Stimulated activated naive B cell treated with anti-CD40 and anti-IgM and Interleukin-4, amounts not matched to agents 10 μg/mL and 1 μg/mL and 100 μg/mL, for 72 hours (primary cell): ENCODE measurements at regions not wholly inside any gene's neighbourhood (a gene's known extent, or its start where the extent isn't known, plus 50 kb on each side); places are given as distances from the start of the nearest gene placed in this dataset.
"Not testable (repeated sequence)": the region's sequence is repeated elsewhere in the genome, so short reads cannot be mapped to it uniquely, and the experiment has no call there.

Experiments
- ATAC-seq, 2 donors: fragments of 150-1000 bp; cut with Tn5 transposase; replicated peaks; 2 replicates each; pipeline ENCODE4 v1.10.0; 2021; ENCODE audit warnings: moderate library complexity in 1 of 2
- DNase-seq: peaks from one replicate; pipeline ENCODE4 v3.0.0; 2021
- H3K27ac Mint-ChIP-seq: one replicate; pipeline ENCODE4 v1.8.0; 2022; ENCODE audit warnings: mild to moderate bottlenecking, mixed read lengths
- H3K27me3 Mint-ChIP-seq, 2 donors: one replicate each; pipeline ENCODE4 v1.8.0; 2022; ENCODE audit warnings: mixed read lengths in 2 of 2
- H3K36me3 Mint-ChIP-seq, 2 donors: one replicate each; pipeline ENCODE4 v1.8.0; 2022; ENCODE audit warnings: mixed read lengths in 2 of 2, mild to moderate bottlenecking in 1 of 2
- H3K4me1 Mint-ChIP-seq, 2 donors: one replicate each; pipeline ENCODE4 v1.8.0; 2022; ENCODE audit warnings: mixed read lengths in 2 of 2, mild to moderate bottlenecking in 1 of 2
- H3K4me3 Mint-ChIP-seq, 2 donors: one replicate each; pipeline ENCODE4 v1.8.0; 2022; ENCODE audit warnings: mild to moderate bottlenecking in 2 of 2, mixed read lengths in 2 of 2, moderate library complexity in 1 of 2
- H3K9me3 Mint-ChIP-seq, 2 donors: one replicate each; pipeline ENCODE4 v1.8.0; 2022; ENCODE audit warnings: mixed read lengths in 2 of 2, mild to moderate bottlenecking in 1 of 2

DNA sequence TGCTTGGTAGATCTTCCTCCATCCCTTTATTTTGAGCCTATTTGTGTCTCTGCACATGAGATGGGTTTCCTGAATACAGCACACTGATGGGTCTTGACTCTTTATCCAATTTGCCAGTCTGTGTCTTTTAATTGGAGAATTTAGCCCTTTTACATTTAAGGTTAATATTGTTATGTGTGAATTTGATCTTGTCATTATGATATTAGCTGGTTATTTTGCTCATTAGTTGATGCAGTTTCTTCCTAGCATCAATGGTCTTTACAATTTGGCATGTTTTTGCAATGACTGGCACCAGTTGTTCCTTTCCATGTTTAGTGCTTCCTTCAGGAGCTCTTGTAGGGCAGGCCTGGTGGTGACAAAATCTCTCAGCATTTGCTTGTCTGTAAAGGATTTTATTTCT is 72.4 kb downstream of the HNRNPD start:
- H3K27me3 Mint-ChIP-seq, H3K36me3 Mint-ChIP-seq, H3K27ac Mint-ChIP-seq, H3K4me3 Mint-ChIP-seq, H3K9me3 Mint-ChIP-seq, ATAC-seq, DNase-seq, H3K4me1 Mint-ChIP-seq: not testable (repeated sequence)

DNA sequence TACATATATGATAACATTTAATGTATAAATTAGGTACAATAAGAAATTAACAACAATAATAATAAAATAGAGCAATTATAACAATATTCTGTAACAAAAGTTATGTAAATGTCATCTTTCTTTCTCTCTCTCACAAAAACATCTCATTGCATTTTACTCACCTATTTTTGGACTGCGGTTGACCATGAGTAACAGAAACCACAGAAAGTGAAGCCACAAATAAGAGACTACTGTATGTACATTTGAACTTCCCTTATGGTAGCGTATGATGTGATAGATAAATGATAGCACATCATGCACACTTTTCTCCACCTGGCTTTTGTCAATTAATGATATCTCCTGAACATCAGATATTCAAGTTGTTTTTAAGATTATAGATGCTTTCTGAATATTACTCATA is 80.5 kb downstream of the HNRNPD start:
- Mint-ChIP-seq H3K27ac (no peak overlapping the region), H3K4me3 (no peak overlapping the region), H3K27me3 (no peaks in the 10 kb centered on the region), H3K4me1 (peaks cover 8 to 30% of the 10 kb centered on the region in 2 donors), H3K36me3 (no peaks in the 10 kb centered on the region), H3K9me3 (no peaks in the 10 kb centered on the region)
- ATAC-seq, result peak; percentile 100
- no peak for DNase-seq

DNA sequence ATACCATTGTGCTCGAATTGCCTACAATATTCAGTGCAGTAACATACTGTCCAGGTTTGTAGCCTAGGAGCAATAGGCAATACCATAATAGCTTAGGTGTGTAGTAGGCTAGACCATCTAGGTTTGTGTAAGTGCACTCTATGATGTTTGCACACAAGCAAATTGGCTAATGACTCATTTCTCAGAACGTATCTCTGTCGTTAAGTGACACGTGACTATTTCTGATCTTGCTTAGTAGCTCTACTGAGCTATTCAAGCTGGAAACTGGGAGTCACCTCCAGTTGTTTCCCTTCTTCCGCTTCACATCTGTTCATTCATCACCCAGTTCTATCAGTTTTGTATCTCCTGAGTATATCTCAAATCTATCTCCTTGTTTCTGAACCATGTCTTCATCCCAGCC is 86.1 kb downstream of the HNRNPD start:
- DNase-seq (no peak), ATAC-seq (no peak)
- no peak overlapping the region for H3K4me3 Mint-ChIP-seq
- peaks cover 23 to 39% of the 10 kb centered on the region in 2 donors for H3K4me1 Mint-ChIP-seq
- no peaks in the 10 kb centered on the region for H3K36me3 Mint-ChIP-seq
- no peak overlapping the region for H3K27ac Mint-ChIP-seq
- no peaks in the 10 kb centered on the region for H3K27me3 Mint-ChIP-seq
- H3K9me3 Mint-ChIP-seq, result no peaks in the 10 kb centered on the region

DNA sequence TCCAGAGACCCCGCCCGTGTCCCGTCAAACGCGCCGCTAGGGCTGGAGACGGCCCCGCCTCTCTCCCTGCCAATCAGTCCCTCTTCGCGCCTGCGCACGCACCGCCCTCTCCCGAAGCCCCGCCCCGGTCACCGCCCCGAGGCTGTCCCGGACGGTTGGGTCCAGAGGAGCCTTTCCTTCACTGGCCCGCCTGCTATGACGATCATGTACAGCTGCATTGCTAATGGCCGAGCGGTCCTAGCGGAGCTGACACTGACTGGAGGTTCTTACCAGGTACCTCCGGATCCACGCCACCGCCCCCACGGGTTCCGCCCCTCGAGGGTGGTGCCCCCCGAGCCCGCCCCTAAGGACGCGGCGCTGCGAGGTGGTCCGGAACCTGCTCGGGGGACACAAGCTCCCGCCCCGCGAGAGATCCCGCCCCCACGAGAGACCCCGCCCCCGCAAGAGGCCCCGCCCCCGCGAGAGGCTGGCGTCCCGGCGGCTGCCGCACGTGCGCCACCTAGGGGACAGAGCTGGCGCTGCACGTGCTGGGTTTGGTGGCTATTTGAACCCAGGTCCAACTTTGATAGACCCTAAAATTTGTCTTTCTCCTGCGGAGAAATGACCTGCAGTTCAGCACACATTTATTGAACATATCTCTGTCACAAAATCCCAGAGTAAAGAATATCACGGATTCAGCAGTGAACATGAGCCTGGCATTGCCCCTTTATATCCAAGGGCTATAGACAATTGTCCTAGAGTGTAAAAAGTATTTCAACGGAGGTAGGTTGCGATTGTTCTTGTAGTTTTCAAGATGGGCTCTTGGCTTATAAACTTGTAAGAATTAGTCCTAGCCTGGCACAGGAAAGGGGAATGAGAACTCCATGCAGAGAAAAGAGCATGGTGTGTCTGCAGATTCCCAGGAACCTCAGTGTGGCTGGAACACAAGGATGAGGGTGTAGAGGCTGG is 88.7 kb downstream of the HNRNPD start:
- H3K27me3 Mint-ChIP-seq, result no peaks in the 10 kb centered on the region
- peak overlapping the region; percentile 31 for H3K27ac Mint-ChIP-seq
- peaks cover 17 to 21% of the 10 kb centered on the region in 2 donors for H3K4me1 Mint-ChIP-seq
- no peaks in the 10 kb centered on the region for H3K9me3 Mint-ChIP-seq
- H3K36me3 Mint-ChIP-seq, result no peaks in the 10 kb centered on the region
- ATAC-seq (peak; percentile 99 to 100), DNase-seq (peak; percentile 100)
- peak overlapping the region; percentile 69 to 73 for H3K4me3 Mint-ChIP-seq

DNA sequence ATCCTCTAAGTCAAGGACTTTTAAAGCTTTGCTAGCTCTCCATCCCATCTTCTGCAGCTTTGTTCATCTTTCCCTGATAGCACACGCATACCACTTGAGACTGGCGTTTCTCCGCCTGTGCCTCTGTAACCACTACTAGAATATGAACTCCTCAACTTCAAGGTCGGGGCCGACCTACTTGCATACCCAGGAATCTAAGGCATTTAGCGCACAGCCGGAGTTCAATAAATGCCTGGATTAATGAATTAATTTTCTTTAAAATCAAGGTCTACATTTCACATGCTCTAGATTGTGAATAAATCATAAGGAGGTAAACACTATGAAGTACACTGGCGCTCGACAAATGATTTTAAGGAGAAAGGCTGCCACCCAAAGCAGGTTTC is 89.3 kb downstream of the HNRNPD start:
- Mint-ChIP-seq H3K9me3 (no peaks in the 10 kb centered on the region), H3K4me3 (peak overlapping the region; percentile 69 to 73), H3K4me1 (peaks cover 17 to 21% of the 10 kb centered on the region in 2 donors), H3K27me3 (no peaks in the 10 kb centered on the region), H3K27ac (peak overlapping the region; percentile 31), H3K36me3 (peaks cover 0 to 2% of the 10 kb centered on the region in 2 donors)
- DNase-seq, result no peak
- ATAC-seq, result no peak

DNA sequence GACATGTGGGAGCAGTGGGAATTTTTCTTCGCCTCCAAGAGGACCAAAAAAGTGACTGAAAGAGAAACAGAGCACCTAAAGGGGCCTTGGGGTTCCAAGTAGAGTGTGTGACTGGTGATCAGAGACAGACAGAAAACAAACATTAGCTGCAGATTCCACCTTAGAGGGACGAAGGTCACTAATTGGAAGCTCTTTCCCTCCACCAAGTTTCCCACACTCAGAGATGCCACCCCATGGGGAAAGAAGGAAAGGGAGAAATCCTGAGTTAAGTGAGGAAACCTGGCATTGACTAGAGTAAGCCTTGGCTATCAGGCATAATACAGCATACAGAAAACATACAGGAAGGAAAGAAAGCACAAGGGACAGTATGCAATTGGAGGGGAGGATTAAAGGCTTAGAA is 90.9 kb downstream of the HNRNPD start:
- Mint-ChIP-seq H3K4me3 (no peak overlapping the region), H3K27ac (no peak overlapping the region), H3K9me3 (peaks cover 0 to 1% of the 10 kb centered on the region in 2 donors), H3K27me3 (no peaks in the 10 kb centered on the region), H3K4me1 (peaks cover 17 to 21% of the 10 kb centered on the region in 2 donors), H3K36me3 (peaks cover 0 to 2% of the 10 kb centered on the region in 2 donors)
- DNase-seq, result no peak
- ATAC-seq, result no peak

DNA sequence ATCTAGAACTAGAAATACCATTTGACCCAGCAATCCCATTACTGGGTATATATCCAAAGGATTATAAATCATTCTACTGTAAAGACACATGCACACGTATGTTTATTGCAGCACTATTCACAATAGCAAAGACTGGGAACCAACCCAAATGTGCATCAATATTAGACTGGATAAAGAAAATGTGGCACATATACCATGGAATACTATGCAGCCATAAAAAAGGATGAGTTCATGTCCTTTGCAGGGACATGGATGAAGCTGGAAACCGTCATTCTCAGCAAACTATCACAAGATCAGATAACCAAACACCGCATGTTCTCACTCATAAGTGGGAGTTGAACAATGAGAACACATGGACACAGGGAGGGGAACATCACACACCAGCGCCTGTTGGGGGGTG is 94.2 kb downstream of the HNRNPD start:
- not testable (repeated sequence) for H3K4me3 Mint-ChIP-seq, DNase-seq, H3K27me3 Mint-ChIP-seq, ATAC-seq, H3K36me3 Mint-ChIP-seq, H3K27ac Mint-ChIP-seq, H3K9me3 Mint-ChIP-seq
- peaks cover 24 to 28% of the 10 kb centered on the region in 2 donors for H3K4me1 Mint-ChIP-seq

DNA sequence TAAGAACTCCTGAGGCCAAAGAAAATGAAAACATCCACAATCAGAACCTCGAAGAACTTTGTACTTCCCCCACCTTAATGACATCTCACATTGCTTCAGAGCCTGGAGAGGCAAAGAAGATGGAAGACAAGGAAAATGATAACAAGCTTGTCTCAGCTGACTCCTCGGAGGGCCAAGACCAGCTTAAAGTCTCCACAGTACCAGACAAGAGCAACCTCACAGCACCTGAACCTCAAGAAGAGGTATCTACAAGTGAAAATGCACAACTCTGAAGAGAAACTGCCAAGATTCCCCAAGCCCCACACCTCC is 97.5 kb downstream of the HNRNPD start:
- H3K27me3 Mint-ChIP-seq, result no peaks in the 10 kb centered on the region
- no peak for ATAC-seq
- peaks cover 0 to 1% of the 10 kb centered on the region in 2 donors for H3K9me3 Mint-ChIP-seq
- no peak overlapping the region for H3K4me3 Mint-ChIP-seq
- no peak overlapping the region for H3K27ac Mint-ChIP-seq
- peaks cover 0 to 2% of the 10 kb centered on the region in 2 donors for H3K36me3 Mint-ChIP-seq
- peaks cover 41 to 49% of the 10 kb centered on the region in 2 donors for H3K4me1 Mint-ChIP-seq
- DNase-seq, result no peak

DNA sequence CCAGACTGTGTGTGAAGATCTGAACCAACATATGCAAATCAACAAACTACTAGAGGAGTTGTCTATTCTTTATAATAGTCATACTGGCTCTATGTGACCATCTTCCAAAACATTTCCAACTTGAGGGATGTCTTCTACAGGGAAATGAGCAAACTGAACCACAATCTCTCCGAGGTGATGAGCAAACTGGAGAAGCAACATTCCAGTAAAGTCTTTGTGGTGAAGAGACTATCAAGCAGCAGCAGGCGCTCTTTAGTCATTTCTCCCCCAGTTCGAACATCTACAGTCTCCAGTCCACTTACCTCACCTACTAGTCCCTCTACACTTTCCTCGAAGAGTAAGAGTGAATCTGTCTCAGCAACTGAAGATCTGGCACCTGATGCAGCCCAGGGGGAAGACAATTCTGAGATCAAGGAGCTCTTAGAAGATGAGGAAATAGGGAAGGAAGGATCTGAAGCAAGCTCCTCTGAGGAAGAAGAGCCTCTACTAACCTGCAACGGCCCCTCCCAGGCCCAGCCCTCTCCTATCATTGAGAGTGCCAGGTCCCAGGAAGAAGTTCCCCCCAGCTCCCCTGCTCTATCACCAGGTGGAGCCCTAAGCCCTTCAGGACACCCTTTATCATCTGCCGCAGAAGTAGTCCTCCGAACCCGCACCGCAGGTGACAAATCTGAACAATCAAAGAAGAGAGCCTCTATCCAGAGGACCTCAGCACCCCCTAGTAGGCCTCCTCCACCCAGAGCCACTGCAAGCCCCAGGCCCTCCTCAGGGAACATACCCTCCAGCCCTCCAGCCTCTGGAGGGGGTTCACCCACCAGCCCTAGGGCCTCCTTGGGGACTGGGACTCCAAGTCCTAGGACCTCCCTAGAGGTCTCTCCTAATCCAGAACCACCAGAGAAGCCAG is 98.1 kb downstream of the HNRNPD start:
- no peak overlapping the region for H3K4me3 Mint-ChIP-seq
- peaks cover 0 to 2% of the 10 kb centered on the region in 2 donors for H3K36me3 Mint-ChIP-seq
- no peak overlapping the region for H3K27ac Mint-ChIP-seq
- peaks cover 43 to 52% of the 10 kb centered on the region in 2 donors for H3K4me1 Mint-ChIP-seq
- no peaks in the 10 kb centered on the region for H3K27me3 Mint-ChIP-seq
- peaks cover 0 to 1% of the 10 kb centered on the region in 2 donors for H3K9me3 Mint-ChIP-seq
- peak; percentile 61 to 69 for ATAC-seq
- DNase-seq, result no peak

DNA sequence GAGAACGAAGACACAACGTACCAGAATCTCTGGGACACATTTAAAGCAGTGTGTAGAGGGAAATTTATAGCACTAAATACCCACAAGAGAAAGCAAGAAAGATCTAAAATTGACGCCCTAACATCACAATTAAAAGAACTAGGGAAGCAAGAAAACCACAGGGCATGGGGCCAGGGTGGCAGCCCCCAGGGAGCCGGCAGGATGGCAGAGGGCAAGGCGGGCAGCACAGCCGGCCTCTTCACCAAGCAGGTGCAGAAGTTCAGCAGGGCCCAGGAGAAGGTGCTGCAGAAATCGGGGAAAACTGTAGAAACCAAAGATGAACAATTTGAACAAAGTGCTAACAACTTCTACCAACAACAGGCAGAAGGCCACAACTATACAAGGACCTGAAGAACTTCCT is 99.1 kb downstream of the HNRNPD start:
- peaks cover 43 to 52% of the 10 kb centered on the region in 2 donors for H3K4me1 Mint-ChIP-seq
- ATAC-seq, result peak; percentile 46 to 57
- H3K9me3 Mint-ChIP-seq, DNase-seq, H3K36me3 Mint-ChIP-seq, H3K27me3 Mint-ChIP-seq: not testable (repeated sequence)
- peak overlapping the region; percentile 14 to 54 for H3K4me3 Mint-ChIP-seq
- H3K27ac Mint-ChIP-seq, result peak overlapping the region; percentile 11

DNA sequence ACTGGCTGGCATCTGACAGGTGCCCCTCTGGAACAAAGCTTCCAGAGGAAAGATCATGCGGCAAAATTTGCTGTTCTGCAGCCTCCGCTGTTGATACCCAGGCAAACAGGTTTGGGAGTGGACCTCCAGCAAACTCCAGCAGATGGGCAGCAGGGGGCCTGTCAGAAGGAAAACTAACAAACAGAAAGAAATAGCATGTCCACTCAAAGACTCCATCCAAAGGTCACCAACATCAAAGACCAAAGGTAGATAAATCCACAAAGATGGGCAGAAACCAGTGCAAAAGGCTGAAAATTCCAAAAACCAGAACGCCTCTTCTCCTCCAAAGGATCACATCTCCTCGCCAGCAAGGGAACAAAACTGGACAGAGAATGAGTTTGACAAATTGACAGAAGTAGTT is 101.3 kb downstream of the HNRNPD start:
- H3K36me3 Mint-ChIP-seq, H3K9me3 Mint-ChIP-seq, DNase-seq, H3K27ac Mint-ChIP-seq, H3K27me3 Mint-ChIP-seq, H3K4me3 Mint-ChIP-seq, ATAC-seq: not testable (repeated sequence)
- H3K4me1 Mint-ChIP-seq, result peaks cover 51 to 63% of the 10 kb centered on the region in 2 donors

DNA sequence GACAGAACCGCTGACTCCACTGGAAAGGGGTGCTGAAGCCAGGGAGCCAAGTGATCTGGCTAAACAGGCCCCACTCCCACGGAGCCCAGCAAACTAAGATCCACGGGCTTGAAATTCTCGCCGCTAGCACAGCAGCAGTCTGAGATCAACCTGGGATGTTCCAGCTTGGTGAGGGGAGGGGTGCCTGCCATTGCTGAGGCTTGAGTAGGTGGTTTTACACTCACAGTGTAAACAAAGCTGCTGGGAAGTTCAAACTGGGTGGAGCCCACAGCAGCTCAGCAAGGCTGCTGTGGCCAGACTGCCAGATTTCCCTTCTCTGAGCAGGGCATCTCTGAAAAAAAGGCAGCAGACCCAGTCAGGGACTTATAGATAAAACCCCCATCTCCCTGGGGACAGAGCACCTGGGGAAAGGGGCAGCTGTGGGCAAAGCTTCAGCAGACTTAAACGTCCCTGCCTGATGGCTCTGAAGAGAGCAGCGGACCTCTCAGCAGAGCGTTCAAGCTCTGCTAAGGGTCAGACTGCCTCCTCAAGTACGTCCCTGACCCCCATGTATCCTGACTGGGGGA is 101.8 kb downstream of the HNRNPD start:
- not testable (repeated sequence) for H3K4me3 Mint-ChIP-seq
- H3K4me1 Mint-ChIP-seq, result peaks cover 51 to 63% of the 10 kb centered on the region in 2 donors

DNA sequence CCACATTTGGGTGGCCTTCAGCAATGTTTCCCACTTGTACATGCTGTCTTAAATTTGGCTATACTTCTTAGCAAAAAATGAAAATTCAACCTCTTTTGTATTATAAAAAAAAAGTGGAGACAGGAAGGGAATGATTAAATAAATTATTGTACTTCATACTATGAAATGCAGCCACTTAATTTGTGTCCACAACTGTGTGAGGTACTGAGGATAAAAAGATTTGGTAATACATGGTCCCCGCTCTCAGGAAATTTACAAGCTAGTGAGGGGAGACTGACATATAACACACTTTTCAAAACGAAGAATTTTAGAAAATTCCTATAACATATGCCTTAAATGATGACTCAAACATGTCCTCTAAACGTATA is 105.0 kb downstream of the HNRNPD start:
- DNase-seq, result no peak
- peak in 1 of 2 donors; percentile 15 for ATAC-seq
- Mint-ChIP-seq H3K27me3 (no peaks in the 10 kb centered on the region), H3K4me1 (peaks cover 30 to 40% of the 10 kb centered on the region in 2 donors), H3K4me3 (no peak overlapping the region), H3K27ac (no peak overlapping the region), H3K36me3 (no peaks in the 10 kb centered on the region), H3K9me3 (no peaks in the 10 kb centered on the region)

More for the DNA sequence above, 101.8 kb downstream of the HNRNPD start:
- ATAC-seq, H3K27ac Mint-ChIP-seq, H3K27me3 Mint-ChIP-seq, H3K36me3 Mint-ChIP-seq, H3K9me3 Mint-ChIP-seq: not testable (repeated sequence)
- peak; percentile 51 for DNase-seq

DNA sequence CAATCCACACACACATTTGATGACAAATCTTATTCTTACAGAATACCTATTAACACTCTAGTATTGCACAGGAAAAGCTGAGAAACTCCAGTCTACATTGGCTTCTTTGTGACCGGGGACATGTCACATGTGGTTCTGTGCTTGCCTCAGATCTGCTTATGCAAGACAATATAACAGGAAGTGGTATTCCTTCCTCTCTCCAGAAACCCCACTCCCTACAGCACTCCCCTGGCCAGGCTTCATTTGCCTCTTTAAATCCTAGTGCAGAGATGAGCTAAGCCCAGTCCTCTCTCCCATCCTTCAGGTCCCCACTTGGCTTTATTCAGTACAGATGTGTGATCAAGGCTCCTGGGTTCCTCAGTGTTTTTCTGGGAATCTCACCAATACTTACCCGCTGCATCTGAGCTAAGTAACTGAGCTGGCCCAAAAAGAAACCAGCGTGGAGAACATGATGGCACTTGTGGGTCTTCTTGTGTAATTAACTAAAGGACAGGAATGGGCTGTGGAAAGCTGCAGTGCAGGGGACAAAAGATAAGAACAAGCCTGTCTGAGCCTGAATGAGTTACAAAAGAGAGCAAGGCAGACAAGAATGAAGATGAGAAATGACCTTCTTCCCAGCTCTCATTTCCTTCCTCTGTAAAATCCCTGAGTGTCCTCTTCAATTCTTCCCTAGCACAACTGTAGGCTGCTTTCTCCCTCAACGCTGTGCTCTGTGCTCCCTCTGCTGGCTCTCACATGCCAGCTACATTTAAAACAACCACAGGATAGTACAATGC is 105.6 kb downstream of the HNRNPD start:
- Mint-ChIP-seq H3K9me3 (no peaks in the 10 kb centered on the region), H3K4me1 (peaks cover 31 to 34% of the 10 kb centered on the region in 2 donors), H3K4me3 (no peak overlapping the region), H3K36me3 (no peaks in the 10 kb centered on the region), H3K27ac (no peak overlapping the region), H3K27me3 (no peaks in the 10 kb centered on the region)
- ATAC-seq, result peak; percentile 91 to 97
- no peak for DNase-seq
